Activated CD4-positive, alpha-beta T cell treated with anti-CD3 and anti-CD28 coated beads, Interleukin-2, amount 10 ng/mL, durations not matched to agents 24 days and 14 days (primary cell): ENCODE measurements at regions not wholly inside any gene's neighbourhood (a gene's known extent, or its start where the extent isn't known, plus 50 kb on each side); places are given as distances from the start of the nearest gene placed in this dataset.

ENCODE experiments used
- DNase-seq: peaks from one replicate; pipeline ENCODE4 v3.0.0; 2022
- H3K27ac Mint-ChIP-seq: one replicate; pipeline ENCODE4 v1.8.0; 2022; ENCODE audit warnings: mild to moderate bottlenecking, mixed read lengths
- H3K27me3 Mint-ChIP-seq: one replicate; pipeline ENCODE4 v1.8.0; 2022; ENCODE audit warnings: mixed read lengths
- H3K36me3 Mint-ChIP-seq: one replicate; pipeline ENCODE4 v1.8.0; 2022; ENCODE audit warnings: low read depth, mild to moderate bottlenecking, mixed read lengths
- H3K4me1 Mint-ChIP-seq: one replicate; pipeline ENCODE4 v1.8.0; 2021; ENCODE audit warnings: mixed read lengths
- H3K4me3 Mint-ChIP-seq: one replicate; pipeline ENCODE4 v1.8.0; 2022; ENCODE audit warnings: mild to moderate bottlenecking, moderate library complexity, mixed read lengths
- H3K9me3 Mint-ChIP-seq: one replicate; pipeline ENCODE4 v1.8.0; 2021; ENCODE audit warnings: mixed read lengths
- intact Hi-C: fragments of 100-400 bp; cut with micrococcal nuclease; formaldehyde crosslinking; loops from one replicate; pipeline ENCODE4 v1.15.1; 2023

GRCh38 chrX:137646472-137646871, 80.5 kb downstream of the ZIC3 start:
- H3K27ac Mint-ChIP-seq: no peak overlapping the region
- intact Hi-C loops: no loop called here
- no peak overlapping the region for H3K4me3 Mint-ChIP-seq
- no peaks in the 10 kb centered on the region for H3K36me3 Mint-ChIP-seq
- no peaks in the 10 kb centered on the region for H3K9me3 Mint-ChIP-seq
- no peaks in the 10 kb centered on the region for H3K27me3 Mint-ChIP-seq
- H3K4me1 Mint-ChIP-seq: no peaks in the 10 kb centered on the region
- no peak for DNase-seq

- Mint-ChIP-seq H3K36me3 (no peaks in the 10 kb centered on the region), H3K27me3 (no peaks in the 10 kb centered on the region), H3K27ac (no peak overlapping the region), H3K9me3 (no peaks in the 10 kb centered on the region), H3K4me3 (no peak overlapping the region), H3K4me1 (no peaks in the 10 kb centered on the region)
- intact Hi-C loops: no loop called here
- no peak for DNase-seq
Measured at GRCh38 chrX:137651647-137652046, 85.7 kb downstream of the ZIC3 start.

- DNase-seq: no peak
- no peak overlapping the region for H3K4me3 Mint-ChIP-seq
- intact Hi-C loops: no loop called here
- H3K27me3 Mint-ChIP-seq: no peaks in the 10 kb centered on the region
- H3K36me3 Mint-ChIP-seq: no peaks in the 10 kb centered on the region
- no peak overlapping the region for H3K27ac Mint-ChIP-seq
- no peaks in the 10 kb centered on the region for H3K9me3 Mint-ChIP-seq
- H3K4me1 Mint-ChIP-seq: no peaks in the 10 kb centered on the region
Measured at GRCh38 chrX:137652086-137652485, 86.2 kb downstream of the ZIC3 start.

- no peak for DNase-seq
- H3K9me3 Mint-ChIP-seq: no peaks in the 10 kb centered on the region
- intact Hi-C loops: no loop called here
- H3K27me3 Mint-ChIP-seq: no peaks in the 10 kb centered on the region
- no peak overlapping the region for H3K27ac Mint-ChIP-seq
- no peaks in the 10 kb centered on the region for H3K4me1 Mint-ChIP-seq
- H3K4me3 Mint-ChIP-seq: no peak overlapping the region
- H3K36me3 Mint-ChIP-seq: no peaks in the 10 kb centered on the region
Measured at GRCh38 chrX:137654481-137654880, 88.6 kb downstream of the ZIC3 start.

GRCh38 chrX:137667776-137668175, 101.8 kb downstream of the ZIC3 start:
- no peaks in the 10 kb centered on the region for H3K27me3 Mint-ChIP-seq
- intact Hi-C loops: no loop called here
- no peaks in the 10 kb centered on the region for H3K36me3 Mint-ChIP-seq
- H3K9me3 Mint-ChIP-seq: no peaks in the 10 kb centered on the region
- H3K4me1 Mint-ChIP-seq: no peaks in the 10 kb centered on the region
- H3K4me3 Mint-ChIP-seq: no peak overlapping the region
- no peak for DNase-seq
- H3K27ac Mint-ChIP-seq: no peak overlapping the region

- no peak for DNase-seq
- H3K27ac Mint-ChIP-seq: no peak overlapping the region
- H3K27me3 Mint-ChIP-seq: no peaks in the 10 kb centered on the region
- no peaks in the 10 kb centered on the region for H3K4me1 Mint-ChIP-seq
- no peak overlapping the region for H3K4me3 Mint-ChIP-seq
- no peaks in the 10 kb centered on the region for H3K36me3 Mint-ChIP-seq
- intact Hi-C loops: no loop called here
- H3K9me3 Mint-ChIP-seq: no peaks in the 10 kb centered on the region
Measured at GRCh38 chrX:137684591-137684990, 118.7 kb downstream of the ZIC3 start.

GRCh38 chrX:137695417-137695816, 129.5 kb downstream of the ZIC3 start:
- no peaks in the 10 kb centered on the region for H3K9me3 Mint-ChIP-seq

GRCh38 chrX:137707348-137707747, 141.4 kb downstream of the ZIC3 start:
- Mint-ChIP-seq H3K4me3 (no peak overlapping the region), H3K27ac (no peak overlapping the region), H3K9me3 (no peaks in the 10 kb centered on the region), H3K27me3 (no peaks in the 10 kb centered on the region), H3K36me3 (no peaks in the 10 kb centered on the region), H3K4me1 (no peaks in the 10 kb centered on the region)
- DNase-seq: no peak
- intact Hi-C loops: no loop called here

More at GRCh38 chrX:137695417-137695816, 129.5 kb downstream of the ZIC3 start:
- Mint-ChIP-seq H3K4me1 (no peaks in the 10 kb centered on the region), H3K4me3 (no peak overlapping the region), H3K36me3 (no peaks in the 10 kb centered on the region), H3K27me3 (no peaks in the 10 kb centered on the region), H3K27ac (no peak overlapping the region)
- intact Hi-C loops: no loop called here
- DNase-seq: no peak

GRCh38 chrX:137742846-137743245, 176.9 kb downstream of the ZIC3 start:
- no peak for DNase-seq
- H3K9me3 Mint-ChIP-seq: no peaks in the 10 kb centered on the region
- H3K27ac Mint-ChIP-seq: no peak overlapping the region
- no peaks in the 10 kb centered on the region for H3K4me1 Mint-ChIP-seq
- H3K36me3 Mint-ChIP-seq: no peaks in the 10 kb centered on the region
- no peaks in the 10 kb centered on the region for H3K27me3 Mint-ChIP-seq
- intact Hi-C loops: no loop called here
- no peak overlapping the region for H3K4me3 Mint-ChIP-seq

GRCh38 chrX:137743414-137743813, 177.5 kb downstream of the ZIC3 start:
- H3K9me3 Mint-ChIP-seq: no peaks in the 10 kb centered on the region
- no peak for DNase-seq
- no peaks in the 10 kb centered on the region for H3K27me3 Mint-ChIP-seq
- H3K4me1 Mint-ChIP-seq: no peaks in the 10 kb centered on the region
- H3K4me3 Mint-ChIP-seq: no peak overlapping the region
- no peaks in the 10 kb centered on the region for H3K36me3 Mint-ChIP-seq
- intact Hi-C loops: no loop called here
- H3K27ac Mint-ChIP-seq: no peak overlapping the region

GRCh38 chrX:137746289-137746688, 180.4 kb downstream of the ZIC3 start:
- H3K4me3 Mint-ChIP-seq: no peak overlapping the region
- intact Hi-C loops: no loop called here
- H3K9me3 Mint-ChIP-seq: no peaks in the 10 kb centered on the region
- no peak for DNase-seq
- H3K4me1 Mint-ChIP-seq: no peaks in the 10 kb centered on the region
- no peak overlapping the region for H3K27ac Mint-ChIP-seq
- H3K27me3 Mint-ChIP-seq: no peaks in the 10 kb centered on the region
- H3K36me3 Mint-ChIP-seq: no peaks in the 10 kb centered on the region

- DNase-seq: no peak
- Mint-ChIP-seq H3K36me3 (no peaks in the 10 kb centered on the region), H3K4me3 (no peak overlapping the region), H3K4me1 (no peaks in the 10 kb centered on the region), H3K27me3 (no peaks in the 10 kb centered on the region), H3K9me3 (no peaks in the 10 kb centered on the region), H3K27ac (no peak overlapping the region)
- intact Hi-C loops: no loop called here
Measured at GRCh38 chrX:137747244-137748043, 181.5 kb downstream of the ZIC3 start.

- Mint-ChIP-seq H3K27ac (no peak overlapping the region), H3K36me3 (no peaks in the 10 kb centered on the region), H3K9me3 (no peaks in the 10 kb centered on the region), H3K27me3 (no peaks in the 10 kb centered on the region), H3K4me3 (no peak overlapping the region), H3K4me1 (no peaks in the 10 kb centered on the region)
- no peak for DNase-seq
- intact Hi-C loops: no loop called here
Measured at GRCh38 chrX:137748827-137749226, 182.9 kb downstream of the ZIC3 start.

GRCh38 chrX:137749246-137749645, 183.3 kb downstream of the ZIC3 start:
- no peaks in the 10 kb centered on the region for H3K27me3 Mint-ChIP-seq
- H3K4me1 Mint-ChIP-seq: no peaks in the 10 kb centered on the region
- no peak overlapping the region for H3K4me3 Mint-ChIP-seq
- H3K27ac Mint-ChIP-seq: no peak overlapping the region
- intact Hi-C loops: no loop called here
- no peaks in the 10 kb centered on the region for H3K36me3 Mint-ChIP-seq
- H3K9me3 Mint-ChIP-seq: no peaks in the 10 kb centered on the region
- no peak for DNase-seq

- no peaks in the 10 kb centered on the region for H3K27me3 Mint-ChIP-seq
- H3K4me1 Mint-ChIP-seq: no peaks in the 10 kb centered on the region
- no peaks in the 10 kb centered on the region for H3K36me3 Mint-ChIP-seq
- H3K4me3 Mint-ChIP-seq: no peak overlapping the region
- no peaks in the 10 kb centered on the region for H3K9me3 Mint-ChIP-seq
- DNase-seq: no peak
- intact Hi-C loops: no loop called here
- H3K27ac Mint-ChIP-seq: no peak overlapping the region
Measured at GRCh38 chrX:137771537-137771936, 205.6 kb downstream of the ZIC3 start.
